Effector memory CD4-positive, alpha-beta T cell (primary cell): ENCODE measurements at regions not wholly inside any gene's neighbourhood (a gene's known extent, or its start where the extent isn't known, plus 50 kb on each side); places are given as distances from the start of the nearest gene placed in this dataset.

Experiments
- DNase-seq, 3 donors: peaks; one replicate each; pipeline ENCODE4 v3.0.0-alpha.2; 2020
- H3K27ac ChIP-seq: 2 replicates; pipeline ENCODE4 v1.7.0; 2013; ENCODE audit warnings: mild to moderate bottlenecking, low read length, moderate library complexity; ENCODE audit not compliant: insufficient read depth, poor library complexity, severe bottlenecking
- H3K27me3 ChIP-seq: replicated peaks from 2 replicates; pipeline ENCODE4 v1.7.0; 2013; ENCODE audit warnings: mild to moderate bottlenecking, low read length; ENCODE audit not compliant: insufficient read depth, control insufficient read depth, poor library complexity, severe bottlenecking
- H3K36me3 ChIP-seq: 2 replicates; pipeline ENCODE4 v1.7.0; 2013; ENCODE audit warnings: mild to moderate bottlenecking, low read length, moderate library complexity; ENCODE audit not compliant: control insufficient read depth, insufficient read depth
- H3K4me1 ChIP-seq: 2 replicates; pipeline ENCODE4 v1.7.0; 2013; ENCODE audit warnings: low read length, mild to moderate bottlenecking; ENCODE audit not compliant: control insufficient read depth, insufficient read depth, poor library complexity, severe bottlenecking
- H3K4me3 ChIP-seq: 2 replicates; pipeline ENCODE4 v1.7.0; 2013; ENCODE audit warnings: low read length, low read depth, mild to moderate bottlenecking; ENCODE audit not compliant: insufficient read depth, poor library complexity, severe bottlenecking
- H3K9me3 ChIP-seq: 2 replicates; pipeline ENCODE4 v1.7.0; 2013; ENCODE audit warnings: mild to moderate bottlenecking, low read length, moderate library complexity; ENCODE audit not compliant: control insufficient read depth

DNA sequence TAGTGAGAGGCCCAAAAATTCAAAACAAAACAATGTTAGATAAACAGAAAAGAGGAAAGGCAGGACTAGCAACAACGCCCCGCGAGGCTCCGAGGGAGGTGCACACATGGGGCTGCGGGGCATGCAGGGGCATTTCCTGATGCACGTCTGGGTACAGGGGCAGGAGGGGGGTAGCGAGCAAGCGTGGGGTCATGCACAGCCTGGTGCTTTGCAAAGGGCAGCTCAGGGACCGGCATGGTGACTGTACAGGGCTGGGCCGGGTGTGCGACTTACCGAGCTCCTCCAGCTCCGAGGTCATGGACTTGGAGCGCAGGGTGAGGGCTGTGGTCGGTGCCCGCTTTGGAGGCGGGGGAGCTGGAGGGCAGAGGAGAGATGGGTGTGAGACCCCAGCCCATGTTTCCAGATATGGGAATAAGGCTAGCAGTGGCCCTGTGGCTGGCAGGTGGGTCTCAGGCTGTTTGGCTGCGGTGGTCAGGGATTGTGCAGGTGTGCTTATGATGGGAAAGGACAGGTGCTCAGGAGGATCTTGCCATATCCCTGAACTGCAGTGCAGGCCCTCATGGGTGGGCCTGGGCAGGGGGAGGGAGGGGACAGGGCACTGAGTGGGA, 103.7 kb downstream of the CTTN start:
- Histone ChIP-seq H3K27me3 (no peaks in the 10 kb centered on the region), H3K36me3 (no peaks in the 10 kb centered on the region), H3K4me1 (no peaks in the 10 kb centered on the region), H3K27ac (no peak overlapping the region), H3K4me3 (no peak overlapping the region), H3K9me3 (no peaks in the 10 kb centered on the region)
- DNase-seq: no peak

- Histone ChIP-seq H3K27ac (no peak overlapping the region), H3K36me3 (no peaks in the 10 kb centered on the region), H3K9me3 (no peaks in the 10 kb centered on the region), H3K4me1 (no peaks in the 10 kb centered on the region), H3K4me3 (no peak overlapping the region), H3K27me3 (no peaks in the 10 kb centered on the region)
- DNase-seq: no peak
These were observed 104.5 kb downstream of the CTTN start for GRCh38 chr11:70502677-70503467.

GRCh38 chr11:70503468-70504221, 105.3 kb downstream of the CTTN start:
- DNase-seq: no peak
- Histone ChIP-seq H3K27me3 (no peaks in the 10 kb centered on the region), H3K36me3 (no peaks in the 10 kb centered on the region), H3K9me3 (no peaks in the 10 kb centered on the region), H3K4me3 (no peak overlapping the region), H3K27ac (no peak overlapping the region), H3K4me1 (no peaks in the 10 kb centered on the region)

- no peak overlapping the region for H3K4me3 ChIP-seq
- H3K9me3 ChIP-seq: no peaks in the 10 kb centered on the region
- no peaks in the 10 kb centered on the region for H3K27me3 ChIP-seq
- H3K4me1 ChIP-seq: no peaks in the 10 kb centered on the region
- H3K27ac ChIP-seq: no peak overlapping the region
- no peaks in the 10 kb centered on the region for H3K36me3 ChIP-seq
- no peak for DNase-seq
These were observed 106.1 kb downstream of the CTTN start for GRCh38 chr11:70504246-70505020.

DNA sequence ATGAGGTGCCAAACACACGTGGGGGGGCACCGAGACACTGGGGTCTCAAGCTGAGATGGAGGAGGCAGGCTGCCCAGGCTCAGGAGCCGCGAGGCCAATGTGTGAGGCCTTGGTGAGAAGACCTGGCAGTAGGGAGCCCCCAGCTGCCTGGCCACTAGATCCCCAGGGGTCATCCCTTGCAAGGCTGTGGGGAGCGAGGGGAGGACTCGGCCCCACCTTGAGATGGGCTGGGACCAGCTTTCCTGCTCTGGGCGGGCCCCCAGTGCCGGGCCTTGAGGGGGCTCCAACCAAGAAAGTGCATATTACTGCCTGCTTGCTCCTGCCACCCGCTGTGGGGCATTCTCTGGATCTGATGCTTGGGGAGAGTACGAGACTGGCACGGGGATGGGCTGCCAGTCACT, 107.0 kb downstream of the CTTN start:
- H3K36me3 ChIP-seq: no peaks in the 10 kb centered on the region

GRCh38 chr11:70505761-70506657, 107.7 kb downstream of the CTTN start:
- no peaks in the 10 kb centered on the region for H3K9me3 ChIP-seq
- DNase-seq: no peak
- no peaks in the 10 kb centered on the region for H3K4me1 ChIP-seq
- no peak overlapping the region for H3K4me3 ChIP-seq
- no peaks in the 10 kb centered on the region for H3K36me3 ChIP-seq
- H3K27me3 ChIP-seq: no peaks in the 10 kb centered on the region
- H3K27ac ChIP-seq: no peak overlapping the region

More for the DNA sequence above, 107.0 kb downstream of the CTTN start:
- H3K4me1 ChIP-seq: no peaks in the 10 kb centered on the region
- no peak for DNase-seq
- no peak overlapping the region for H3K4me3 ChIP-seq
- no peak overlapping the region for H3K27ac ChIP-seq
- H3K9me3 ChIP-seq: no peaks in the 10 kb centered on the region
- H3K27me3 ChIP-seq: no peaks in the 10 kb centered on the region

DNA sequence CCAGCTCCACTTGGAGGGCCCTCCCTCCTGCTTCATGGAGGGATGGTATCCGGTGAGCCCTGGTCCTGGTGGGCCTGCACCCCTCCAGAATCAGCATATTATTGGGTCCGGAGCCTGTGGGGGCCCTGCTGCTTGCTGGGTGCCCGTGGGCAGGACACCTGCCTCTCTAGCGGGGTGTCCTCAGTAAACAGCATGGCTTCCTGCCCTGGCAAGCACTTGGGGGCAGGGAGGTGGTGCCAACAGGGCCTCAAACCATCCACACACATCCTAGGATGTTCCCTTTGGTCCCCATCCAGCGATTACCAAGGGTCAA, 108.3 kb downstream of the CTTN start:
- Histone ChIP-seq H3K36me3 (no peaks in the 10 kb centered on the region), H3K27me3 (no peaks in the 10 kb centered on the region), H3K4me3 (no peak overlapping the region), H3K4me1 (no peaks in the 10 kb centered on the region), H3K9me3 (no peaks in the 10 kb centered on the region), H3K27ac (no peak overlapping the region)
- DNase-seq: no peak

DNA sequence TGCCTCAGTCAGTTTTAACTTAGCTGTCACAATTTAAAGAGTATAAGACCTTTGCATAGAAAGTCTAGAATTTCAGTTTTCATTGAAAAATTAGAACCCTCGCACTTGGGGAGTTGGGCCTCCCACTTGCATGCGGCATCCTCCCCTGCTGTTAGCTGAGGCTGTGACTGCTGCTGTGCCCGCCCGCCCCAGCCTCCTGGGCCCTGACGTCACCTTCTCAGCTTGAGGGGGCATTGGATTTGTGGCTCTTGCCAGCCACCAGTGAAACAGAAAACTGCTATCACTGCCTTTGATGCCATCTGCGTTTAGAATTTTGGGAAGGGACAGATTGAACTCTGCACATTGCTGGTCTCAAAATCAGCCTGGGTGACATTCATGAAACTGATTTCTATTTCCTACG, 108.7 kb downstream of the CTTN start:
- H3K27ac ChIP-seq: no peak overlapping the region
- H3K27me3 ChIP-seq: no peaks in the 10 kb centered on the region
- H3K36me3 ChIP-seq: no peaks in the 10 kb centered on the region
- no peaks in the 10 kb centered on the region for H3K4me1 ChIP-seq
- DNase-seq: no peak
- no peak overlapping the region for H3K4me3 ChIP-seq
- no peaks in the 10 kb centered on the region for H3K9me3 ChIP-seq

- Histone ChIP-seq H3K27ac (no peak overlapping the region), H3K4me3 (no peak overlapping the region), H3K4me1 (no peaks in the 10 kb centered on the region), H3K27me3 (no peaks in the 10 kb centered on the region), H3K36me3 (no peaks in the 10 kb centered on the region), H3K9me3 (no peaks in the 10 kb centered on the region)
- no peak for DNase-seq
These were observed 109.3 kb downstream of the CTTN start for GRCh38 chr11:70507466-70508230.
